Kidney (tissue), 13 donors: ENCODE measurements at regions not wholly inside any gene's neighbourhood (a gene's known extent, or its start where the extent isn't known, plus 50 kb on each side); places are given as distances from the start of the nearest gene placed in this dataset.
"Not testable (repeated sequence)": the region's sequence is repeated elsewhere in the genome, so short reads cannot be mapped to it uniquely, and the experiment has no call there.

Experiments used
- DNase-seq, 5 donors: peaks; one replicate each; pipeline ENCODE4 v3.0.0-alpha.2; 2013 to 2020
- FAIRE-seq: peaks from 2 replicates; lab custom pipeline; 2012; peaks lifted over from hg19 to GRCh38; lab: Jason Lieb, UNC
- H3K27ac ChIP-seq, 2 donors: one replicate each; pipeline ENCODE4 v1.7.0; 2013; ENCODE audit warnings: low read depth in 2 of 2, low read length in 2 of 2, inconsistent platforms in 1 of 2
- H3K27me3 ChIP-seq: one replicate; pipeline ENCODE4 v1.7.1; 2013; ENCODE audit warnings: low read length, inconsistent platforms; ENCODE audit not compliant: control insufficient read depth, insufficient read depth
- H3K36me3 ChIP-seq, 3 donors: one replicate each; pipeline versions ENCODE4 v1.7.0 to v1.7.1; 2013; ENCODE audit warnings: low read length in 3 of 3, control low read depth in 1 of 3, inconsistent platforms in 1 of 3; ENCODE audit not compliant: insufficient read depth in 3 of 3, control insufficient read depth in 2 of 3
- H3K4me1 ChIP-seq, 3 donors: one replicate each; pipeline versions ENCODE4 v1.7.0 to v1.7.1; 2013; ENCODE audit warnings: low read length in 3 of 3, inconsistent platforms in 1 of 3, low read depth in 1 of 3; ENCODE audit not compliant: control insufficient read depth in 2 of 3, insufficient read depth in 2 of 3
- H3K4me3 ChIP-seq, 3 donors: one replicate each; pipeline versions ENCODE4 v1.7.0 to v1.8.1; 2013; ENCODE audit warnings: low read length in 3 of 3, control low read depth in 1 of 3, inconsistent platforms in 1 of 3
- H3K9ac ChIP-seq, 3 donors: one replicate each; pipeline versions ENCODE4 v1.7.0 to v1.7.1; 2013; ENCODE audit warnings: low read length in 3 of 3, control low read depth in 1 of 3, inconsistent platforms in 1 of 3
- H3K9me3 ChIP-seq, 3 donors: one replicate each; pipeline versions ENCODE4 v1.7.0 to v1.7.1; 2013; ENCODE audit warnings: low read length in 3 of 3, control low read depth in 1 of 3, inconsistent platforms in 1 of 3; ENCODE audit not compliant: control insufficient read depth in 2 of 3, insufficient read depth in 1 of 3
- intact Hi-C: fragments of 100-400 bp; cut with DNase I; formaldehyde crosslinking; loops from one replicate; pipeline ENCODE4 v1.11.1; 2022
- TF ChIP-seq, protein P1 (sequence below): IDR thresholded peaks from 3 replicates; pipeline ENCODE4 v1.5.1; 2012; ENCODE audit warnings: mild to moderate bottlenecking, moderate library complexity, borderline replicate concordance; ENCODE audit not compliant: insufficient read depth; ENCODE audit errors: extremely low read depth
- donor health status: control.
- donor health status: control.
- donor health status: control.
- donor health status: control.
- donor health status: control.
- donor health status: DM: yes; HTN: yes; CAD: no.
- donor health status: Normal renal cell carcinoma (clear cell type).

DNA sequence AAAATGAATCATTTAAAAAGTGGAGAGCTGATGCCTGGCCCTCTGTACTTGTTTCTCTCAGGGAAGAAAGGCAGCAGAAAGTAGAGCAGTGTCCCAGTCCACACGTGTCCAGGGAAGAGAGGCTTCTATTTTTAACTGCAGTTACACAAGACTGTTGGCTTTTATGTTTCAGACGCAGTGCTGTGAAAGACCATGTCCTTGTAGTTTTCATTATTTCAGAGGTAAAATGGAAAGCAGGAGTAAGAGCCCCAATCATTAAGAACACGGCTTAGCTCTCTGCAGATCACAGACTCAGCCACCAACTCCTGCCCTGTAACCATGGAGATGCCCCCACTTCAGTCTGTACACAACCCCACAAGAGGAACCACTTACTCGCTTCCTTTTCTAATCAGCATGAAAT lies 336.3 kb downstream of the DAD1 start:
- no peaks in the 10 kb centered on the region for H3K27me3 ChIP-seq
- no peaks in the 10 kb centered on the region for H3K9me3 ChIP-seq
- TF ChIP-seq, protein P1, sequence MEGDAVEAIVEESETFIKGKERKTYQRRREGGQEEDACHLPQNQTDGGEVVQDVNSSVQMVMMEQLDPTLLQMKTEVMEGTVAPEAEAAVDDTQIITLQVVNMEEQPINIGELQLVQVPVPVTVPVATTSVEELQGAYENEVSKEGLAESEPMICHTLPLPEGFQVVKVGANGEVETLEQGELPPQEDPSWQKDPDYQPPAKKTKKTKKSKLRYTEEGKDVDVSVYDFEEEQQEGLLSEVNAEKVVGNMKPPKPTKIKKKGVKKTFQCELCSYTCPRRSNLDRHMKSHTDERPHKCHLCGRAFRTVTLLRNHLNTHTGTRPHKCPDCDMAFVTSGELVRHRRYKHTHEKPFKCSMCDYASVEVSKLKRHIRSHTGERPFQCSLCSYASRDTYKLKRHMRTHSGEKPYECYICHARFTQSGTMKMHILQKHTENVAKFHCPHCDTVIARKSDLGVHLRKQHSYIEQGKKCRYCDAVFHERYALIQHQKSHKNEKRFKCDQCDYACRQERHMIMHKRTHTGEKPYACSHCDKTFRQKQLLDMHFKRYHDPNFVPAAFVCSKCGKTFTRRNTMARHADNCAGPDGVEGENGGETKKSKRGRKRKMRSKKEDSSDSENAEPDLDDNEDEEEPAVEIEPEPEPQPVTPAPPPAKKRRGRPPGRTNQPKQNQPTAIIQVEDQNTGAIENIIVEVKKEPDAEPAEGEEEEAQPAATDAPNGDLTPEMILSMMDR: no peak
- no peaks in the 10 kb centered on the region for H3K4me1 ChIP-seq
- H3K36me3 ChIP-seq: no peaks in the 10 kb centered on the region
- no peak overlapping the region for H3K27ac ChIP-seq
- no peak overlapping the region for H3K9ac ChIP-seq
- DNase-seq: no peak
- no peak overlapping the region for H3K4me3 ChIP-seq
- FAIRE-seq: no peak
- intact Hi-C loops: no loop called here

DNA sequence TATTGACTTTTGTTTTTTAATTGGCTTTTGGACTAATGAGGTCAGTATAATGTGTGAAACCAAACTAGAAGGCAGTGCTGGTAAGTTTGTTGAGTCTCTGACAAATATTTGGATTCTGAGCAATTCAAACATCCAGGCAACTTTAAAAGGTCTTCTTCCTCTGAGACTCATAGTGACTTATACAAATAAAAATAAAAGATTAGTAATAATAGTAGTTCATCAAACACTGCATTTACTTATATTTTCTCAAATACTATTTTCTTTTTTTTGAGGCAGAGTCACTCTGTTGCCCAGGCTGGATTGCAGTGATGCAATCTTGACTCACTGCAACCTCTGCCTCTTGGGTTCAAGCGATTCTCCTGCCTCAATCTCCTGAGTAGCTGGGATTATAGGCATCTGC lies 337.9 kb downstream of the DAD1 start:
- FAIRE-seq (no peak), DNase-seq (no peak)
- H3K9ac ChIP-seq: no peak overlapping the region

DNA sequence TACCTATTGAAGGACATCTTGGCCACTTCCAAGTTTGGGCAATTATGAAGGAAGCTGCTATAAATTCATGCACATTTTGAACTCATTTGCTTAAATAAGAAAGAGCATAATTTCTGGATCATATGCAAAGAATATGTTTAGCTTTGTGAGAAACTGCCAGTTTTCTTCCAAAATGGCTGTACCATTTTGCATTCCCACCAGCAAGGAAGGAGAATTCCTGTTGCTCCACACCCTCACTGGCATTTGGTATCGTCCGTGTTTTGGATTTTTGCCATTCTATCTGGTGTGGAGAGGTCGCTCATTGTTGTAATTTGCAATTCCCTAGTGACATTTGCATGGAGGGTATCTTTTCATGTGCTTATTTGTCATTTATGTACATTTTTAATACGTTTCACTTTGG lies 339.3 kb downstream of the DAD1 start:
- H3K9ac ChIP-seq: no peak overlapping the region
- no peak for DNase-seq
- TF ChIP-seq, protein P1: no peak
- no peak overlapping the region for H3K27ac ChIP-seq
- H3K4me1 ChIP-seq: no peaks in the 10 kb centered on the region
- no peaks in the 10 kb centered on the region for H3K36me3 ChIP-seq
- no peak overlapping the region for H3K4me3 ChIP-seq
- FAIRE-seq: no peak
- no peaks in the 10 kb centered on the region for H3K9me3 ChIP-seq
- H3K27me3 ChIP-seq: no peaks in the 10 kb centered on the region
- intact Hi-C loops: no loop called here

More for the DNA sequence above, 337.9 kb downstream of the DAD1 start:
- intact Hi-C loops: no loop called here
- no peaks in the 10 kb centered on the region for H3K4me1 ChIP-seq
- H3K4me3 ChIP-seq: no peak overlapping the region
- no peak overlapping the region for H3K27ac ChIP-seq
- no peaks in the 10 kb centered on the region for H3K9me3 ChIP-seq
- TF ChIP-seq, protein P1: no peak
- no peaks in the 10 kb centered on the region for H3K27me3 ChIP-seq
- H3K36me3 ChIP-seq: no peaks in the 10 kb centered on the region

DNA sequence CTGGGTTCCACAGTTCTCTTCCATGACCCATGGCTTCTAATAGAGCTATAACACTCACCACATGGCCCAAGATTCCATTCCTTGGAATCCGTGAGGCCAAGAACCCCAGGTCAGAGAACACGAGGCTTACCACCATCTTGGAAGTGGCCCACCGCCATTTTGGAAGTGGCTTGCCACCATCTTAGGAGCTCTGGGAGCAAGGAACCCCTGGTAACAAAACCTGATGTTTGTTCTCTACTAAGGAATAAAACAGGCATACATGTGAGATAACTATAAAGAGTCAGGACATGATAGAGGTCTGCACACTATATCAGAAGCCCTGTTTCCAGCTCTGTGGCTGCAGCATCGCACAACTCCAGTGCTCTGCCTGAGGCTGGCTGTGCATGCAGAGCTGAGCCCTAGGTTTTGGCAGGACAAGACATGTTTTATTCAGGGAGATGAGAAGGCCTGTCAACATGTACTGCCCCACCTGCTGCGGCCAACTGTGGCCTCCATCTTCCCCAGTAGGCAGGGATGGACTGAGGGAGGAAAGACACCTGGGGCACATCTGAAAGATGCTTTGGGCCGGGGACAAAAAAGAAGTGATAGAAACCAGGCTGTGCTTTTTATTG lies 344.9 kb downstream of the DAD1 start:
- H3K4me1 ChIP-seq: no peaks in the 10 kb centered on the region
- no peak overlapping the region for H3K27ac ChIP-seq
- no peaks in the 10 kb centered on the region for H3K36me3 ChIP-seq
- DNase-seq (no peak), FAIRE-seq (no peak)
- TF ChIP-seq, protein P1: no peak
- H3K27me3 ChIP-seq: no peaks in the 10 kb centered on the region
- no peaks in the 10 kb centered on the region for H3K9me3 ChIP-seq
- no peak overlapping the region for H3K9ac ChIP-seq
- intact Hi-C loops: no loop called here
- H3K4me3 ChIP-seq: no peak overlapping the region

DNA sequence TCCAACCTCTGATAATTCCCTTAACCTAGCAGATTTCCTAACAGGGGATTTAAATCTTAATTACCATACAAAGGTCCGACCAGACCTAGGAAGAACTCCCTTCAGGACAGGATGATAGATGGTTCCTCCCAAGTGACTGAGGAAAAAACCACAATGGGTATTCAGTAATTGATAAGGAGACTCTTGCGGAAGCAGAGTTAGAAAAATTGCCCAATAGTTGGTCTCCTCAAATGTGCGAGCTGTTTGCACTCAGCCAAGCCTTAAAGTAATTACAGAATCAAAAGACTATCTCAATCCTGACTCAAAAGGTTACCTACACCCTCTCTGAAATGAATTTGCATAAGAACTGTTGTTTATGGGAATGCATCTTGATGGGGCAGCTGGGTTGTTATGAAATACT lies 350.7 kb downstream of the DAD1 start:
- H3K9ac ChIP-seq, H3K36me3 ChIP-seq, FAIRE-seq, H3K27ac ChIP-seq, H3K4me1 ChIP-seq, H3K9me3 ChIP-seq, H3K4me3 ChIP-seq, DNase-seq, intact Hi-C loops, H3K27me3 ChIP-seq: not testable (repeated sequence)
